Vagina (tissue), 2 donors: ENCODE measurements at regions not wholly inside any gene's neighbourhood (a gene's known extent, or its start where the extent isn't known, plus 50 kb on each side); places are given as distances from the start of the nearest gene placed in this dataset.
A peak's percentile ranks its signal among the peaks of the same experiment; 100 is the strongest.

Experiments
- DNase-seq, 2 donors: peaks; one replicate each; pipeline ENCODE4 v3.0.0-alpha.2; 2017; ENCODE audit errors: extremely low spot score in 2 of 2
- H3K27ac ChIP-seq: fragments of 200-600 bp; sonication (generic); one replicate; pipeline ENCODE4 v1.5.1; 2019
- H3K27me3 ChIP-seq: fragments of 200-600 bp; sonication (generic); one replicate; pipeline ENCODE4 v1.5.1; 2019
- H3K36me3 ChIP-seq, 2 donors: fragments of 200-600 bp; sonication (generic); one replicate each; pipeline ENCODE4 v1.5.1; 2017 to 2019
- H3K4me1 ChIP-seq: fragments of 200-600 bp; sonication (generic); one replicate; pipeline ENCODE4 v1.5.1; 2019
- H3K4me3 ChIP-seq, 2 donors: fragments of 200-600 bp; sonication (generic); 1 replicate in 1 of 2; 2 replicates in 1 of 2; pipeline ENCODE4 v1.5.1; 2016 to 2019
- H3K9me3 ChIP-seq: fragments of 200-600 bp; sonication (generic); one replicate; pipeline ENCODE4 v1.5.1; 2019
- CTCF ChIP-seq, 3 experiments: fragments of 450-650 bp in 2 of 3; fragments of 200-600 bp in 1 of 3; sonication (generic) in 1 of 3; IDR thresholded peaks; one replicate each; pipeline ENCODE4 v1.5.1; 2017 to 2019; ENCODE audit warnings: antibody characterized with exemption in 3 of 3, mild to moderate bottlenecking in 2 of 3, moderate library complexity in 2 of 3
- POLR2A ChIP-seq, 2 donors: fragments of 450-650 bp; IDR thresholded peaks; one replicate each; pipeline ENCODE4 v1.6.1; 2017; ENCODE audit warnings: antibody characterized with exemption in 2 of 2, mild to moderate bottlenecking in 2 of 2, moderate library complexity in 2 of 2
- POLR2AphosphoS5 ChIP-seq, 2 donors: sonication (generic); formaldehyde crosslinking; IDR thresholded peaks; one replicate each; pipeline ENCODE4 v1.9.0; 2017; ENCODE audit warnings: antibody characterized with exemption in 2 of 2, mild to moderate bottlenecking in 2 of 2, low read depth in 1 of 2; ENCODE audit not compliant: insufficient read depth in 1 of 2
- intact Hi-C: fragments of 100-400 bp; cut with DNase I; formaldehyde crosslinking; loops from one replicate; pipeline ENCODE4 v1.15.1; 2023

GRCh38 chr1:229025576-229025975 lies 245.3 kb upstream of the RAB4A start:
- intact Hi-C loops = no loop called here
- no peaks in the 10 kb centered on the region for H3K36me3 ChIP-seq
- DNase-seq = no peak
- H3K9me3 ChIP-seq = no peaks in the 10 kb centered on the region
- peaks cover 10% of the 10 kb centered on the region for H3K4me1 ChIP-seq
- H3K27me3 ChIP-seq = no peaks in the 10 kb centered on the region
- TF ChIP-seq POLR2AphosphoS5 (IDR thresholded peaks at IDR 0.05; ENCODE audit: insufficient read depth in 1 of 2, low read depth in 1 of 2) (no peak), CTCF (IDR thresholded peaks at IDR 0.05) (no peak), POLR2A (IDR thresholded peaks at IDR 0.05) (no peak)
- H3K27ac ChIP-seq = no peak overlapping the region
- no peak overlapping the region for H3K4me3 ChIP-seq

GRCh38 chr1:229027158-229027557 lies 243.8 kb upstream of the RAB4A start:
- DNase-seq = no peak
- Histone ChIP-seq H3K9me3 (no peaks in the 10 kb centered on the region), H3K27ac (no peak overlapping the region), H3K4me3 (no peak overlapping the region), H3K36me3 (no peaks in the 10 kb centered on the region), H3K4me1 (peaks cover 10% of the 10 kb centered on the region), H3K27me3 (no peaks in the 10 kb centered on the region)
- intact Hi-C loops = no loop called here
- TF ChIP-seq POLR2AphosphoS5 (IDR thresholded peaks at IDR 0.05; ENCODE audit: insufficient read depth in 1 of 2, low read depth in 1 of 2) (no peak), POLR2A (IDR thresholded peaks at IDR 0.05) (no peak), CTCF (IDR thresholded peaks at IDR 0.05) (no peak)

- Histone ChIP-seq H3K27me3 (no peaks in the 10 kb centered on the region), H3K36me3 (no peaks in the 10 kb centered on the region), H3K27ac (peak overlapping the region; percentile 59), H3K9me3 (no peaks in the 10 kb centered on the region), H3K4me3 (no peak overlapping the region), H3K4me1 (peaks cover 10% of the 10 kb centered on the region)
- no peak for DNase-seq
- intact Hi-C loops = no loop called here
- TF ChIP-seq POLR2A (IDR thresholded peaks at IDR 0.05) (no peak), CTCF (IDR thresholded peaks at IDR 0.05) (no peak), POLR2AphosphoS5 (IDR thresholded peaks at IDR 0.05; ENCODE audit: insufficient read depth in 1 of 2, low read depth in 1 of 2) (no peak)
These were observed 243.2 kb upstream of the RAB4A start for GRCh38 chr1:229027622-229028182.

GRCh38 chr1:229028544-229028943 lies 242.4 kb upstream of the RAB4A start:
- no peaks in the 10 kb centered on the region for H3K27me3 ChIP-seq
- H3K4me1 ChIP-seq = peaks cover 10% of the 10 kb centered on the region
- H3K9me3 ChIP-seq = no peaks in the 10 kb centered on the region
- no peaks in the 10 kb centered on the region for H3K36me3 ChIP-seq
- no peak overlapping the region for H3K27ac ChIP-seq
- H3K4me3 ChIP-seq = no peak overlapping the region
- intact Hi-C loops = no loop called here
- DNase-seq = no peak
- TF ChIP-seq POLR2AphosphoS5 (IDR thresholded peaks at IDR 0.05; ENCODE audit: insufficient read depth in 1 of 2, low read depth in 1 of 2) = no peak

- Histone ChIP-seq H3K4me1 (peaks cover 10% of the 10 kb centered on the region), H3K27me3 (no peaks in the 10 kb centered on the region), H3K27ac (no peak overlapping the region), H3K9me3 (no peaks in the 10 kb centered on the region), H3K36me3 (no peaks in the 10 kb centered on the region), H3K4me3 (no peak overlapping the region)
- intact Hi-C loops = no loop called here
- no peak for DNase-seq
- TF ChIP-seq POLR2A (IDR thresholded peaks at IDR 0.05) (no peak), POLR2AphosphoS5 (IDR thresholded peaks at IDR 0.05; ENCODE audit: insufficient read depth in 1 of 2, low read depth in 1 of 2) (no peak), CTCF (IDR thresholded peaks at IDR 0.05) (no peak)
These were observed 241.7 kb upstream of the RAB4A start for GRCh38 chr1:229028987-229029878.
